ENCODE measurements at regions not wholly inside any gene's neighbourhood (a gene's known extent, or its start where the extent isn't known, plus 50 kb on each side); places are given as distances from the start of the nearest gene placed in this dataset.
"Not testable (repeated sequence)": the region's sequence is repeated elsewhere in the genome, so short reads cannot be mapped to it uniquely, and the experiment has no call there.

- DNase-seq (ENCODE audit: low spot score) = not testable (repeated sequence)
Measured at GRCh38 chr1:228611707-228612106, 123.6 kb upstream of the RHOU start.

GRCh38 chr1:228622002-228622716, 113.1 kb upstream of the RHOU start:
- not testable (repeated sequence) for DNase-seq (ENCODE audit: low spot score)

DNA sequence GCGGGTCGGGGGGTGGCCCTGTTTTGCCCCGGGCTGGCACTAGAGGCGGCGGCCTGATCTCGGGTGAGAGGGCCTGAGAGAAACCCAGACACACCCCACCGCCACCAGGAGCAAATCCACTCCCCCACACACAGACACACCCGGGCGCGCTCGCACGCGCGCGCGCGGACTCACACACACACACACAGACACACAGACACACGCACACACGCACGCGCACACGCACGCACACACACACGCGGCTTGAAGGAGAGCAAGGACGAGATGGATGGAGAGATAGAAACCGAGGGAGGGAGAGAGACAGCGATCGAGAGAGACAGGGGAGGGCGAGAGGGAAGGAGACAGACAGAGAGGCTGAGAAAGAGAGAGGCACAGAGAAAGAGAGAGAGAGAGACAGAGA, 108.8 kb upstream of the RHOU start:
- not testable (repeated sequence) for DNase-seq (ENCODE audit: low spot score)

- DNase-seq (ENCODE audit: low spot score) = not testable (repeated sequence)
Measured at GRCh38 chr1:228632858-228633257, 102.4 kb upstream of the RHOU start.

DNA sequence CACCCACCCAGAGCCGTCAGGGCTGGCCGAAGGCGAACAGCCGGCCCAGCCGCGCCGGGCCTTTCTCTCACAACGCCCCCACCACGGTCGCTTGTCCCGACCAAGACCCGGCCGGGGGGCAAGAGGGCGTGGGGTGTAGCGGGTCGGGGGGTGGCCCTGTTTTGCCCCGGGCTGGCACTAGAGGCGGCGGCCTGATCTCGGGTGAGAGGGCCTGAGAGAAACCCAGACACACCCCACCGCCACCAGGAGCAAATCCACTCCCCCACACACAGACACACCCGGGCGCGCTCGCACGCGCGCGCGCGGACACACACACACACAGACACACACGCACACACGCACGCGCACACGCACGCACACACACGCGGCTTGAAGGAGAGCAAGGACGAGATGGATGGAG, 100.0 kb upstream of the RHOU start:
- peak; percentile 30 for DNase-seq (ENCODE audit: low spot score)

DNA sequence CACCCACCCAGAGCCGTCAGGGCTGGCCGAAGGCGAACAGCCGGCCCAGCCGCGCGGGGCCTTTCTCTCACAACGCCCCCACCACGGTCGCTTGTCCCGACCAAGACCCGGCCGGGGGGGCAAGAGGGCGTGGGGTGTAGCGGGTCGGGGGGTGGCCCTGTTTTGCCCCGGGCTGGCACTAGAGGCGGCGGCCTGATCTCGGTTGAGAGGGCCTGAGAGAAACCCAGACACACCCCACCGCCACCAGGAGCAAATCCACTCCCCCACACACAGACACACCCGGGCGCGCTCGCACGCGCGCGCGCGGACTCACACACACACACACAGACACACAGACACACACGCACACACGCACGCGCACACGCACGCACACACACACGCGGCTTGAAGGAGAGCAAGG, 97.8 kb upstream of the RHOU start:
- DNase-seq (ENCODE audit: low spot score) = not testable (repeated sequence)

GRCh38 chr1:228646717-228647522, 88.4 kb upstream of the RHOU start:
- peak; percentile 66 for DNase-seq (ENCODE audit: low spot score)

DNA sequence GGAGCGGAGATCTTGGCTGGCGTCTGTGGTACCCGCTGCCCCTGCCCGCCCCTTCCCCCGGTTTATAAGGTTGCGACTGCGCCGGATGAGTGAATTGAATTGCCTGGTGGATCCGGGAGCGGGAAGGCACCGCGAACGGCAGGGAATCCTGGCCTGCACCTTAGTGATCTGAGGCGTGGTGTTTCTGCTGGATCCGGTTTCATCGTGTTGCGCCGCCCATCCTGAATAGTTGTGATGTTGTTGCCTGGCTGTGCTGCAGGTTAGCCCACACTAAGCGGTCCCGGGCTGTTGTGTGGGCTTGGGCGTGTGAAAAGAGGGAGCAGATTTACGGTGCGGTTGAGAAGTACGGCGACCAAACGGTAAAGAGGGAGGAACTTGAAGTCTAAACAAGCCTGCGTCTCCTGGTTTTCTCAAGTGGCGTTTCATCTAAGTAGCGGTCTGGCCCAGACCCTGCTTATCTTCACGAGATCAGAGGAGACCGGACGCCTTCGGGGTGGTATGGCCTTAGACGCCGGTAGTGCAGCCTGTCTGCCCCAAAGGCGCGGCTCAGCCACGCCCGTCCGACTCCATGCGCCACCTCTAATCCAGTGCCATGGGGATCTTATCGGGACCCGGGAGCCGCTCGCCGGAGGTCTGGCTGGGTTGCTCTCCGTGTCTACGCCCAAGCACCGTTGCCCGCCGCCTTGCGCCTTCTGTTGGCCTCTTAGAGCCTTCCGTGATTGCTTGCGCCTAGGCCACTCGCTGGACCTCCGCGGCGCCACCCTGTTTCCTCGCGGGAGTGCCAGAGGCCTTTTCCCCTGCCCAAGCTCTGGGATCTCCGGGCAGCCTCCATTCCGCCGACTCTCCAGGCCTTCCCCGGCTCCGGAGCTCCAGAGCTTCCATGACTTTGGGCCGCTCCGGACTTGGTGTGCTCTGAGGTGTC, 87.5 kb upstream of the RHOU start:
- DNase-seq (ENCODE audit: low spot score) = no peak

DNA sequence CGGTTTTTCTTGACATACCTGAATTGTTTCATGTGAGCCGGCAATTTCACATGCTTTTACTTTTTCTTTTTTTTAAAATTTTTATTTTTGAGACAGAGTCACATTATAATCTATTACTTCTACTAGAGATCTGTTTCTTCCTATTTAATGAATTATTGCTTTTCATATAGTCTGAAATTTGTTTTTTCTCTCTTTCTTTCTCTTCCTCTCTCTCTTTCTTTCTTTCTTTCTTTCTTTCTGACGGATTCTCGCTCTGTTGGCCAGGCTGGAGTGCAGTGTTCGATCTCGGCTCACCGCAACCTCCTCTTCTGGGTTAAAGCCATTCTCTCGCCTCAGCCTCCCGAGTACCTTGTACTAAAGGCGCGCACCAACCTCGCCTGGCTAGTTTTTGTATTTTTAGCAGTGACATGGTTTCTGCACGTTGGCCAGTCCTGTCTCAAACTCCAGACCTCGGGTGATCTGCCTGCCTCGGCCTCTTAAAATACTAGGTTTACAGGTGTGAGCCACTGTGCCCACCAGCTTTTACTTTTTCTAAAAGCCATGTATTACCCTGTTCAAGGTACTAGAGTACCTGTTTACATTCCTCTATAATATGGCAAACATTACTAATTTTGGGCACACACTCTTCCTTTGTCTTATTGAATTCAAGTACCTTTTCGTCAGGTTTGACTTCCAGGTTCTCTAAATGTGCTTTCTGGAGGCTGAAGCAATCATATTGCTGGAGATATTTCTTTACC, 86.5 kb upstream of the RHOU start:
- DNase-seq (ENCODE audit: low spot score) = no peak

DNA sequence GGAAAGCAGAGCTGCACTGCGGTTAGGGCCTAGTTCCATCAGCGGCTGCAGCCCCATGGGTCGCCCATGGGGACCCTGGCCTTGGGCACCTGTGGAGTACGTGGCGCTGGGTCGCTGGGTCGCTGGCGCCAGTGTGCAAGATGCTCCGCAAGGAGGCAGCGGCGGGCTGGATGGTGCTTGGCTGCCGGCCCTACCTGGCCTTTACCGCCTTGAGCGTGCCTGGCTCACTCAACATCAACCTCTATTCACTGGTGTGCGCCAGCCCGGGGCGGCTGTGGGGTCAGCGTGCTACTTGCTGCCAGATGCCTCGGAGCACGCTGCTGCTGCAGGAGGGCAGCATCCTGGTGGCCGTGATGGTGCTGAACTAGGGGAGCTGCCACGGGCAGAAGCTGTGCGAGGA, 85.1 kb upstream of the RHOU start:
- DNase-seq (ENCODE audit: low spot score) = no peak

GRCh38 chr1:228650946-228651345, 84.3 kb upstream of the RHOU start:
- DNase-seq (ENCODE audit: low spot score) = no peak

DNA sequence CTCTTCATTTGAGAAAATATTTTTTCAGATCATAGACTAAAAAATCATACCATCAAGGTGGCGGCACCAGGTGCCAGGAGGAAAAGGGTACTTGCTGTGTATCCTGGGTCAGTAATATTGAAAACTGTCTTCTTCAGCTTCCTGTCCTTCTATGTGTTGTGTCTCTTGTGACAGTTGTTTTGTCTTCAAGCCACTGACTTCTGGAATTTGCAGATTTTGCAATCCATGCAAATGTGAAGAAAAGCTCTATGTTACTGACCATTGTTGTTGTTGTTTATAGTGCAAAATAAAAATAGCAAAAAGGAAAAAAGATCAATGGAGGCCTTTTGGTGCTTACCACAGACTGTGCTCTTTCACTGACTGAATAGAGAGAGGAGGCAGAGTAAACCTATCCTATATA, 83.2 kb upstream of the RHOU start:
- DNase-seq (ENCODE audit: low spot score) = no peak

DNA sequence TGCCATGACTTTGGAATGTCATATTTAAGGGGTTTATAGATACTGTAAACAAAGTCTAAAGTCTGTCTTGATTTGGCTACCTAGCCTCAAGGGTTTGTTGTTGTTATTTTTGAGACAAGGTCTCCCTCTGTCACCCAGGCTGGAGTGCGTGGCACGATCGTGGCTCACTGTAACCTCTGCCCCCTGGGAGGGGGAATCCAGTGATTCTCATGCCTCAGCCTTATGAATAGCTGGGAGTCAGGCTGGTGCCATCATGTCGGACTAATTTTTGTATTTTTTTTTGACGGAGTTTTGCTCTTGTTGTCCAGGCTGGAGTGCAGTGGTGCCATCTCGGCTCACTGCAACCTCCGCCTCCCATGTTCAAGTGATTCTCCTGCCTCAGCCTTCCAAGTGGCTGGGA, 82.2 kb upstream of the RHOU start:
- DNase-seq (ENCODE audit: low spot score) = not testable (repeated sequence)

DNA sequence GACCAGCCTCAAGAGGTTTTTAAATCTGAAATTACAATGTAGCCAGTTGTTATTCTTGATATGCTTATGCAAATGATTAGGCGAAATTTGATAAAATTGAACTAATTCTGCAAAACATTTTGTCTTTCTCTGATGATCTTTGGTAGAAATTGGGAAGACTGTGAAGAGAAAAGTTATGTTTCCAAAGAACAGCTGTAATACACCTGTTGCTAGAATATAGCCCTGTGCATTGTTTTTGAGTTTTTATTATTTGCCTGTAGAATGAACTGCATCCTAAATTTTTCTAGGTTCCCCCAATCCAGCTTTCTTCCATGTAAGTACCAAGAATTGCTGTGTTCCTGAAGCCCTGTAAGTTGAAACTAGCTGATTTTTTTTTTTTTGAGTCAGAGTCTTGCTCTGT, 81.5 kb upstream of the RHOU start:
- no peak for DNase-seq (ENCODE audit: low spot score)

DNA sequence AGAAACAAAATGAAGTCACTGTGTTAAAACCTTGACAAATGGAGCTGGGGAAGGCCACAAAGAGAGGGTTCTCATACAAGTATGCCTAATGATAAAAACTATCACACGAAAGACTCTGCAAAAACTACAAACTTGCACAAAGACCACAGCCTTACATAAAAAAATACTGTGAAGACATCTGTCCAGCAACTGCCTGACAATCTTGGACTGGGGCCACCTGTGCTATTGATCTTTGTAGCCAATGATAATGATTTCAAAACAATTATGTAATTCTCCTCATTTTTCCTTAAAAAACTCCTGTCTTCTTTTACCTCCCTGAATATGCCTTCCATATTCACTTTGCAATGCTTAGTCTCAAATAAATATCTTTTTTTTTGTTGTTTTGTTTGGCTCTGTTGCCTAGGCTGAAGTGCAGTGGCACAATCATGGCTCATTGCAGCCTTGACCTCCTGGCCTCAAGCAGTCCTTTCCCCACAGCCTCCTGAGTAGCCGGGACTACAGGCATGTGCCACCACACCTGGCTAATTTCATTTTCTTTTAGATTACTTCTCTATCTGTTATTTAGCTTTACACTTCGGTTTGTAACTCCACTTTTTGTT, 79.4 kb upstream of the RHOU start:
- DNase-seq (ENCODE audit: low spot score) = no peak

- not testable (repeated sequence) for DNase-seq (ENCODE audit: low spot score)
Measured at GRCh38 chr1:228662007-228662689, 73.1 kb upstream of the RHOU start.

DNA sequence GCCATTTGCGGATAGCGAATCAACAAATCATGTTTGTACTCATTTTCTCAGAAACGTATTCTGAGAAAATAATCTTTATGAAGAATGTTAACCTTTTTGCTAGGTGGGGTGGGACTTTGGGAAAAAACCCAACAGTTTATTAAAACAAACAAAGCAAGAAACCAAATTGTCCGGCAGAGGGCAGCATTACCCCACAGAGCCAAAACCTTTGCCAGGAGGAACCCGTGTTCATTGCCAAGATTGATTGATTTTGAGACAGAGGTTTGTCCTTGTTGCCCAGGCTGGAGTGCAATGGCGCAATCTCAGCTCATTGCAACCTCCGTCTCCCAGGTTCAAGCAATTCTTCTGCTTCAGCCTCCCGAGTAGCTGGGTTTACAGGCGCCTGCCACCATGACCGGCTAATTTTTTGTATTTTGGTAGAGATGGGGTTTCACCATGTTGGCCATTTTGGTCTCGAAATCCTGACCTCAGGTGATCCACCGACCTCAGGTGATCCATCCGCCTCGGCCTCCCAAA, 70.8 kb upstream of the RHOU start:
- peak; percentile 81 for DNase-seq (ENCODE audit: low spot score)

DNA sequence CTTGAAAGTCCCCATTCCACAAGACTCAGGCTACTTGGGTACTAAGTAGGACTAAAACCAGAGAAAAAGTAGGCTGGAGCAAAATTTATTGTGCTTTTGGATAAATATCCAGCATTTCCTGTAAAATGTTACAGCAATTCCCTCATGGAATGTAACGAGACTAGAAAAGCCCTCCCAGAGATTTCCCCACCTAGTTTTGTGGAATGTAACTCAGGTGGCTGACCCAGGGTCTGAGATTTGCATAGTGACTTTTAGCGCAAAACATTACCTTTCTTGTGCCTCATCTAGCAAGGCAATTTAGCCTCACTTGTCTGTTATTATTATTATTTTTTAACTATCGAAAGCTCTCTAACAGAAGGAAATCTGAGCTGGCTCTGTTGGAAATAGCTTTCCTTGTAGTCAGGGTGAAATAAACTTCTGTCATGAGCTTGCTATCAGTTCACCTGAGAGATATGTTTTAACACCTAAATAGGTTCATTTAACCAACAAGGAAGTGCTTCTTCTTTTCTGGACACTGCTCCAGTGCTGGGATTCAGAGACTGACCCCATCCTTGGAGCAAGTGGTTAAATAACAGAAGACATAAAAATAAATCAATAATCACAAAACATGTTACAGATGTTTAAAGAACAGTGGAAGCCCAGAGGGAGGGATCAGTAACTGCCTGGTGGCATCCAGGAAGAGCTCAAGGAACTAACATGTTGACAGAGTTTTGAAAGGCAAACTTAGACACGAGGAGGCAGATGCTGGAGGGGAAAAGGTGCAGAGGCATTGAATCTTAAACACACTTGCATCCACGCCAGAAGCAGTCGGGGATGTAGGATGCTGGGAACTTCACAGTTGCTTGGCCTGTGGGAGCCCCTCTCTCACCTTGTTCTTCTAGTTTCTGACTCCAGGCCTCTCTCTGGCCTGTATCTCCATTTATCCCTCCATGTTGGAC, 68.3 kb upstream of the RHOU start:
- DNase-seq (ENCODE audit: low spot score) = no peak

DNA sequence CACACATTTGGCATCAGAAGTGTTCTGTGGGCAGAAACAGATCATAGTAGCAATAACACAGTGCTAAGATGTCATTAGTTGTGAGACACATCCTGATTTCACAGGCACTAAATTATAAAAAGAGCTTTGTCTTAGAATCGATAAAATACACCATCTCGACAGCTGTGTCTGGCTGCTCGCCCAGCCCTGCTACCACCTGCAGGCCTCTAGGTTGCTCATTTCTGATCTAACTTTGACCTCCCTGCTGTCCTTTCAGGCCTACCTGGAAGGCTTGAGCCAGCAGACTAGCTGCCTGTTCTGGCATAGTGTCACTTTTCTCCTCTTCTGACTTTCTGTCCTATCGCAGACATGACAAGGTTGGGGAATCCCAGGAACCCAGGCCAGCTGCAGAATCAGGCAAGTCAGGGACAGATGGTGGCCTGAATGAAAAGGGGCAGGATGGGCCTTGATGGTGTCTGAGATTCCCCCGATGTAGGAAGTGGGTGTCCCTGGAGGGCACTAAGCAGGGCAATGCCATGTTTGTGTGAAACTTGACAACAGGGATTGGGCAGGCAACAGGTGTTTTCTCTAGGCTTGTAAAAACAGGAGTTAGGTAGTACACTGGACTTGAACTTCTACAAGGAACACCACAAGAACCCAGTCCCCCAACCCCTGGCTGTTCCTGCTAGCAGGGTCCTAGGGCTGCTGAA, 66.6 kb upstream of the RHOU start:
- no peak for DNase-seq (ENCODE audit: low spot score)
